HS-27A (cell line): ENCODE measurements at regions not wholly inside any gene's neighbourhood (a gene's known extent, or its start where the extent isn't known, plus 50 kb on each side); places are given as distances from the start of the nearest gene placed in this dataset.

Experiments
- DNase-seq: peaks from one replicate; pipeline ENCODE4 v3.0.0-alpha.2; 2012; ENCODE audit warnings: low read depth, missing footprints

GRCh38 chr4:135672202-135672601, 1470.6 kb upstream of the PABPC4L start:
- no peak for DNase-seq

GRCh38 chr4:135670548-135670947, 1469.0 kb upstream of the PABPC4L start:
- no peak for DNase-seq
